HG03571 (cell line): ENCODE measurements at regions not wholly inside any gene's neighbourhood (a gene's known extent, or its start where the extent isn't known, plus 50 kb on each side); places are given as distances from the start of the nearest gene placed in this dataset.

Experiments used
- ATAC-seq: cut with Tn5 transposase; IDR thresholded peaks from one replicate; pipeline ENCODE4 v1.9.1; 2021; ENCODE audit not compliant: unreplicated experiment

DNA sequence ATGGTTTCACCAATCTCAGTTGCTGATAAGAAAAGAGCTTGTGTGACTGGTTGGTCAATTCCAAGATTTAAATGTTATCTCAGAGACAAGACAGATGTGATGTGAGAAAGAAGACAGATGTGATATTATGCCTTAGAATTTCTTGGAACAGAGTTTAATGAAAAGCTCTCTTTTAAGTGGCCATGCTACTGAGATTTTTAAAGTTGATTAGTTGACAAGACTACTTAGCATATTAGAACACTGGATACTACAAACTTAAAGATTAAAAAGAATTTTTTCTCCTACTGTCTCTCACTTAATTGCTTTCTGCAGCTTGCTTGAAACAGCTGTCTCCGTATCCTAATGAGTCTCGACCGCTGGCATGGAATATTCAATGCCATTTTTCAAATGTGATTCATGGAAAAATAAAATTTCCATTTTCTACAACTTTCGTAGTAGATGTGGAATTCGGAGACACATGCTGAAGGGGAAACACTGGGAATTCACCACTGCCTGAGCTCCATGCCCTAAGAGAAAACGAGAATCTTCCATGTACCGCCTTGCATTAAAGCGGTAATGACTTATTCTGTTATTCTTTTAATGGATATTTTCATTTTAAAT, 634.2 kb upstream of the SETBP1 start:
- no peak for ATAC-seq

DNA sequence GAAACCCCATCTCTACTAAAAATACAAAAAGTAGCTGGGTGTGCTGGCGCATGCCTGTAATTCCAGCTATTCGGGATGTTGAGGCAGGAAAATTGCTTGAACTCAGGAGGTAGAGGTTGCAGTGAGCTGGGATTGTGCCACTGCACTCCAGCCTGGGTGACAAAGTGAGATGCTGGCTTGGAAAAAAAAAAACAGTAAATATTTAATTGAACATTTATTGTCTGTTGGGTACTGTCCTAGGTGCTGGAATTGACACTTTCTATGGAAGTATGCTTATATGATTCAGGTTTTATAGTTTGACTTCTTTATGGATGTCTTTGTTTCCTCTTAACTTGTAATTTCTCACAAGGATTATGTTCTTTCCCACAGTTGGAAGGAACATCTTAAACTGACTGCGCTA, 633.1 kb upstream of the SETBP1 start:
- no peak for ATAC-seq

DNA sequence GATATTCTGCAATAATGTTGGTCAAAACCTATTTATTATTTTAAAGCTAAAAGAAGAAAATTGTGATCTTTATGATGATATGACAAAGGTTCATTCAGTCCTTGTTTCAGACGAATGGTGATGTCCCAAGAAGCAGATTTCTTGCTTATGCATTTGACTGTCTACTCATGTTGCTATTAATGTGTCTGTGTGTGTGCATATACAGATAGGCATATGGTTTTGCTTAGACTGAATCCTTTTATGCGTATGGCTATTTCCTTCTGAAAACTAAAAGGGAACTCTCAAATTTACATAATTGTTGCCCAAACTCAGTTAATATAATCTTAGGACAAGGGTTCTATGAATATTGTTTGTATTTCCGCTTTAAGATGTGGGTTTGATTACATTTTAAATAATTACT, 632.3 kb upstream of the SETBP1 start:
- no peak for ATAC-seq

DNA sequence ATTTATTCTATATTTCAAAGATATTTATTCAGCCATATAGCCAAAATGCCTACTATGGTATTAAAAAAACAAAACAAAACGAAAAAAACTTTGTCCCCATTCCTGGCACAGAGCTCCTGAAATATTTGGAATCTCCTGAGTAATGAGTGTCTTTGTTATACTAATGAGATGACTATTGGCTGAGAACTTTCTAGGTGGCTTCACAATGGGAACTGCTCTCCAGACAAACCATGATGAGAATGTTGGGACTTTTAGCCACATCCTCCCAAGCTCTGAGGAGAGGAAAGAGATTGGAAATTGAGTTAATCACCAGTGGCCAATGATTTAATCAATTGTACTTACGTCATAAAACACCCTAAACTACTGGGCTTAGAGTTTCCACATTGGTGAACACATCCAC, 631.8 kb upstream of the SETBP1 start:
- ATAC-seq: no peak

DNA sequence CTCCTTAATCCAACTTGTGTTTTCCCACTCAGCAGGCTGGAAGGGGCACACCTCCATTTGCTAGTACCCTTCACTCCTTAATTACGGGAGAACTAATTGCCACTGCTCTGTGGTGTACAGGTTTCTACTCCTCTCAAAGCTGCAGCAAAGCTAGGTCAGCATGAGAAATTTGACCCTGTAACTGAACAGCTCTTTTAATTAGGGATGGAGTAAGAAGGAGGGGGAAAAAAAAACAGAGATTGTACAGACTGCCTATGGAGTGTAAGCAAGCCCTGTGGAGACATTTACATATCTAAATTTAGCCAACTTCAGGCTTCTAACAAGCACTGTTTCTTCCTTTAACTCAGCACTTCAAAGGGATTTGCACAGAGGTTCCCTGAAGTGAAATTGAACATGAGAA, 629.7 kb upstream of the SETBP1 start:
- no peak for ATAC-seq

DNA sequence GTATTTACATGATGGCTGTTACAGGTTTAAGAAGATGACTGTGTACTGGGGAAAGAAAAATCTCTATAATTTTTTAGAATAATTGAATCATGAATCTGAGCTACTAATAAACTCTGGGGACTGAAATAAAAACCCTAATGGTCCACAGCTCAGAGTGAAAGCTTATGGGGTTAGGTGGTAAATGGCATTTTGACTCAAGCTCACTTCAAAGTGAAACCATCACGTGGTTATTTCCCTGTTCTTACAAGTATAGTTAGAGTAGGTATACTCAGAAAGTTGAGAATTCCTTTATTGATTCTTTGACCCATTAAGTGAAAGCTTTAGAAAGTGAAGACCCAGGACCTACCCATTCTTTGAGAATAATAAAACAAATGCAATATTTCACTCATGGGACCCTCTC, 626.2 kb upstream of the SETBP1 start:
- ATAC-seq: no peak

DNA sequence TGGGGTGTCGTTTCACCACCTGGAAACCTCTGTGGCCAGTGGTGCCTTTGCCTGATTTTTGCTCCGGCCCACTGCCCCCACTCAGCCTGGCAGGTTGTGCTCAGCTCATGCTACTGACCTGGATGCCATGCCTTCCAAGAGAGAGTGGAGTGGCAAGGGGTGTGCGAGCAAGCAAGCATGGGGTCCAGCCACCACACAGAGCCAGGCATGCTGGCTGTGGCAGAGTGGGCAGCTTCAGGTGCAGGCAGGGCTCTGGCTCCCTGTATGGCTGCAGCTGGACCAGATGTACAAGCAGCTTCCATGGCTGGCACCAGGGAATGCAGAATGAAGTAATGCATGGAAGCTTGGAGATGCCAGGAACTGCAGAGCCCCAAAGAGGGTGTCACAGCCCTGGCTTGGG, 620.5 kb upstream of the SETBP1 start:
- ATAC-seq: no peak

DNA sequence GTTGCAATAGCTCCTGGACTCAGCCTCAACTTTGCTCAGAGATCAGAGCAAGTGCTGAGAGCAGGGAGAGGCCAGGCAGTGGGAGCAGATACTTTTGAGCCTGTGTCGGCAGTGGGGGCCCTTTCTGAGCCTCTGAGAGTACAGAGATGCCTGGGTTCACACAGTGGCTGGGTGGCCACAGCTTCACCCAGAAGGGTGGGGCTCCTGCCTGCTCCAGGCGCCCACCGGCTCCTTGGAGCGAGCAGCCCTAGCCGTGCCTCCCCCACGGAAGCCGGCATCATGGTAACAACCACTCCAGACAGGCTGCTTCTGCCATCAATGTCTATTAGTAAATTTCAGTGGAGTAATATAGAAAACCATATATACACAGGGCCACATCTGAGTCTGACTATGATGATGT, 619.2 kb upstream of the SETBP1 start:
- ATAC-seq: no peak

DNA sequence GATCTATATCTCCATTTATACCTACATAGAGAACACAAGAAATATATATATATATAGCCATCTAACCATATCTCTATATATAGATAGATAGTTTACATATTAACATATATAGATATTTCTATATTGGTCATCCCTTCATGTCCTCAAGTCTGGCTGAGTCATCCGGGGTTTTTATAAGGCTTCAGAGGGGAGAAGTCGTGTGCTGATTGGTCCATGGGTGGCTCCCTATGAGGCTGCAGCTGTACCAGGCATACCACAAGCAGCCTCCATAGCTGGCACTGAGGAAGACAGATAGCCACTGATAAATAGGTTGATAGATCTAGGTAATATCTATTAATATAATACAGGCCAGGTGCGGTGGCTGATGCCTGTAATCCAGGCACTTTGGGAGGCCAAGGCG, 618.3 kb upstream of the SETBP1 start:
- no peak for ATAC-seq

DNA sequence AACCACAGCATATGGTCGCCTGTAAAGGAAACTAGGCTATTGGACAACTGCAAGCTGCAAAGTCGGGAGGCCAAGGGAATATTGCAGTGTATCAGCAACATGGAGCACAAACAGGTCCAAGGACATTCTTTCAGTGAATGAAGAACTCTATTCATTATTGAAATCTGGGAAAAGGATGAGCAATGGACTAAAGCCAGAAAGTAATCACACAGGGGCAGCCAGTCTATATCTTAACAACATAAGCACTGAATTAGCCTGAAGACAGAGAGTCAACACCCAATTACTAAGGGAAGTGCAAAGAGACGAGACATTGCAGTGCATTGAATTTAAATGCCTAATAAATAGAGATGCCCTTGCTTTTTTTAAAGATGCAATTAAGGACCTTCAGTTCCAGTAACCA, 615.5 kb upstream of the SETBP1 start:
- ATAC-seq: no peak

DNA sequence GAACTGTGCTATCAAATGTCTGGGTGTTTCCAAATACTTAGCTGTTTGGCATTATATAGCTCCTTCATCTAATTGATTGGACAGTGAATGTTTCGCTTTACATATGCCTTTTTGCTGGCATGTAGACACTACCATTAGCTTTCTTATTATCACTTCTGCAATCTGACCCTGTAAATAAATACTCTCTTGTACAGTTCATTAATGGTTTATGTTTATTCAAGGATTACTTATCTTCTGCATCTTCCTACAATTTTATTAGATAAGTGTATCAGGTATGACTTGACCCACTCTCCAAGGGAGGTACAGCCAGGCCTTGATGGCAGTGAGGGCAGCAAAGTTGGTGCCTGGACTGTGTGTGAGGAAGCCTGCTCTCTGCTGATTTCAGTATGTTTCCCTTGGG, 614.1 kb upstream of the SETBP1 start:
- no peak for ATAC-seq

DNA sequence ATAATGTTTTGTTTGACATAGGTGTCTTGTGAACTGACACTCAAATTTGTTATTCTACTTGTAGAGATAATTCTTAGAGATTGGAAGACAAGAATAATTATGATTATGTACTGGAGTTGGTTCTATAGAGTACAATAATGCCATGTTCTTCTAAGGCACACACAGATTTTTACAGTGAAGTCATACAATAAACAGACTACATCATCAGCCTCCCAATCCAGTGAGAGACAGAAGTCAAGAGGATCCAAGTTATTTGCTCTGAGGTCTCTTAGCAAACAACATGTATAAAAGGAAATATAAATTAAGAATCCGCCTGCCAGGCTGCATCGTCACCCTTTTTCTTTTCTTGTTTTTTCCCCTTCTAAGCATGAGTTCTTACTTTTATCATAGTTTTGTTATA, 613.5 kb upstream of the SETBP1 start:
- no peak for ATAC-seq

DNA sequence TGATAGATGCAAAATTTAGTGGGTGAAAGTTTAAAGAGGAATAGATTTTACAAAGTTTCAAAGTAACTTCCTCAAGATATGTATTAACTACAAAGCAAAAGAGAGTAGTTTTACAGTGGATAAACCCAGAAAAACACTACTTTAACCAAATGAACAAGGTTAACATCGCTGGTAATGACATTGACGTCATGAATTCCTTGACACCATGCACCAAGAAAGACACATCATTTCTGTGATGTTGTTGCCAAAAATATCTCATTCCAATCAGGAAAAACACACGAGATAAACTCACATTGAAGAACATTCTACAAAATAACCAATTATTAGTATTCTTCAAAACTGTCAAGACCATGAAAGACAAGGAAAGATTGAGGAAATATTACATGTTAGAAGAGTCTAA, 605.6 kb upstream of the SETBP1 start:
- no peak for ATAC-seq

DNA sequence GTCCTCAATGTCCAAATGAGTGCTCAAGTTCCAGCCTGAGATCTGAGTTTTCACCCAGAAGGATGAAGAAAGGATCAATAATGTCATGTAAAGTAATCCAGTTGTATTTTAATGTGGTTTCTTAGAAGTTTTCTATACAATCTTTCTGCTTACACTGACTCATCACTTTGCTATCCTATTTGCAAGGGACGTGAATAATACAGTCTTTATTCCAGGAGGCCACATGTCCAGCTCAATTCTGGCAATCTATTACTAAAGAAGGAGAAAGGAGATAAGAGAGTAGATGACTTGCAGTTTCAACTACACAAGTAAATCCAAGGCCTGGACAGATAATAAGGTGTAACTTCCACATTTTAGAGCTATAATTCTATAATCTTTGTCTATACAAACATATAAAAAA, 601.1 kb upstream of the SETBP1 start:
- ATAC-seq: no peak

DNA sequence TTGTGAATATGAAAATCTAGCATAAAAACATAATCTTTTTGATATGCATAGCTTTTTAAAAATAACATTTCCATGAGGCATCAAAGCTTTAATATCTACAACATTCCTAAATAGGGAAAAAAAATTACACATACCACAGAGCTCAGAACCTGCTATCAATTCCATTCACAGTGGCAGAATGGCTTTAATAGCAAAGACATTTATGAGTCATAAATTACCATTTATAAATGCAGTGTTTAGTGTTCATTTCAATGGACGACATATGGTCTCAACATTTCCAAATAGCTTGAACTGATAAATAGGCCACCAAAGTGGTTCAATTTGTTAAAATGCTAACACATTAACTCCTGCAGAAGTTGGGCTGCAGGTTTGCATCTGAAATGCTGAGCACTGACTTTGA, 600.6 kb upstream of the SETBP1 start:
- no peak for ATAC-seq

DNA sequence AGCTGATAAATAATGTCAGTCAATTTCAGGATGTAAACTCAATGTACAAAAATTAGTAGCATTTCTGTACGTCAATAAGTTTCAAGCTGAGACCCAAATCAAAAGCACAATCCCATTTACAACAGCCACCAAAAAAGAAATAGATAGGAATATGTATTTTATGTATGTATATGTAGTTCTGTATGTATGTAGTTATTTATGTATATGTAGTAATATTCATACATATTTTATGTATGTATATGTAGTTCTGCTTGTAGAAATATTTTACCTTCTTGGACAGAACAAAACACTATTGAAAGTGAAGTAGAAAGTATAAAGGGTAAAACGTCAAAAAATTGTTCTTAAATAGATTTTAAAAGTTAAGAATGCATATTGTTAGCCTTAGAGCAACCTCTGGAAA, 591.0 kb upstream of the SETBP1 start:
- no peak for ATAC-seq

DNA sequence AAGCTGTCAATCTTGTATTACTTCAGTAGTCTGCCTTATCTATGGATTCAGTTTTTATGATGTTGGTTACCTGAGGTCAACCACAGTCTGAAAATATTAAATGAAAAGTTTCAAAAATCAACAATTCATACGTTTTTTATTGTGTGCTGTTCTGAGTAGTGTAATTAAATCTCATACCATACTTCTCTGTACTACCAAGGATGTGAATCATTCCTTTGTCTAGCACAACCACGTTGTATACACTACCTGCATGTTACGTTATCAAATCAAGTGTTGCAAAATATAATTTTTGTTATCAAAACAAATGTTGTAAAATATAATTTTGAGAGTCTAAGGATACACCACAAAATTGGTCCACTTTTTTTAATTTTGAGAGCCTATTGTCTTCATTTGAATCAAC, 590.2 kb upstream of the SETBP1 start:
- no peak for ATAC-seq

DNA sequence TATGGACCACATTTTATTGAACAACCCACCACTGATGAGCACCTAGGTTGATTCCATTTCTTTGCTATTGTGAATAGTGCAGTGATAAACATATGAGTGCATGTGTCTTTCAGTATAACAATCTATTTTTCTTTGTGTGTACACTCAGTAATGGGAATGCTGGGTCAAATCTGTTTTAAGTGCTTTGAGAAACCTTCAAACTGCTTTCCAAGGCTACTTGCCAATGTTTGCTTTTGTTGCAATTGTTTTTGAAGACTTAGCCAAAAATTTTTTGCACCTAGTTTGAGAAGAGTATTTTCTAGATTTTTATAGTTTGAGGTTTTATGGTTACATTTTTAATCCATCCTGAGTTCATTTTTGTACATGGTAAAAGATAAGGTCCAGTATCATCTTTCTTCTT, 587.4 kb upstream of the SETBP1 start:
- no peak for ATAC-seq

DNA sequence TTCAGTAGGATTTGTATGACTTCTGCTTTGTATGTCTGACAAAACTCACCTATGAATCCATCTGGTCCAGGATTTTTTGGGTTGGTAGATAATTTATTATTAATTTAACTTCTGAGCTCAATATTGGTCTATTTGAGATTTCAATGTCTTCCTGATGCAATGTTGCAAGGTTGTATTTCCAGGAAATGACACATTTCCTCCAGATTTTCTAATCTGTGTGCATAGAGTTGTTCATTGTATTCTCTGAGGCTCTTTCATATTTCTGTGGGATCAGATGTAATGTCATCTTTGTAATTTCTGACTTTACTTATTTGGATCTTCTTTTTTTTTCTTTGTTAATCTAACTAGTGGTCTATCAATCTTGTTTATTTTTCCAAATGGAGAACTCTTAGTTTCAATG, 584.7 kb upstream of the SETBP1 start:
- no peak for ATAC-seq

DNA sequence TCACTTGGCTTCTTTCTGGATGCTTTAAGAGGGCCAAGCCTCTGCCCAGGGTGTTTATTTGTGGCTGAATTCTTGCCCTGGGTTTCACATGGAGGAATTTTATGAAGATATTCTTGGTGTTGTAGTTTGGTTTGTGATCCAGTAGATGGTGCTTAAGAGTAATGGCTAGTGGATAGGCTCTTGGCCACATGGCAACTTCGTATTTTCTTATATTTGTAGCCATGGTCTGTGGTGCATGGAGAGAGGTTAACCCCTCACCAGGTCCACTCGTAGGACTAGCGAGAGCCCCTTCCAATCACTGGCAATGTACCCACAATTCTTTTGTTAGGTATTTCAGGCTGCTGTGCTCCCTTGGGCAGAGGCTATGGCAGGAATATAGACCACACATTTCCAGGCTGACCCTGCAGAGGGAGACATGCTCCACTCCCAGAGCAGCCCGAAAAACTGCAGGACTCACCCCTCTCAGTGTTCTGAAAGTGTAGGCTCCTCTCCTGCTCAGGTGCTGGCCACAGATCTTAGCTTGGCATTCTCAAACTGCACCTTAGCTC, 582.1 kb upstream of the SETBP1 start:
- no peak for ATAC-seq

DNA sequence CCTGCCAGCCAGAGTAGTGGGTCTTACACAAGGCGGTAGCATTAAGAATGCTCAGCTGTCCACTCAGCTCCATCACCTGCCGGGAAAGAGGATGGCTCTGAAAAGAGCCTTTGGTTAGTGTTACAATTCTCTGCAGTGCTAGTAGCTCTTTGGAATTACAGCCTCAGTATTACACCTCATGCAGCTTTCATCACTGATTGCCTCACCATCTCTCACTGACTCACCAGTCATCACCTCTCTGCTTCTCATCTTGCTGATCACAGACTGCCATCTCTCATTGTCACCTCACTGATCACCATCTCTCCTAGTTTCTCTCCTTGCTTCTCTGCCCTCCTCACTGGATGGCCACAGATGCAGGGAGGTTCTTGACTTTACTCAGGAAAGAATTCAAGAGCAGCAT, 573.5 kb upstream of the SETBP1 start:
- ATAC-seq: no peak

DNA sequence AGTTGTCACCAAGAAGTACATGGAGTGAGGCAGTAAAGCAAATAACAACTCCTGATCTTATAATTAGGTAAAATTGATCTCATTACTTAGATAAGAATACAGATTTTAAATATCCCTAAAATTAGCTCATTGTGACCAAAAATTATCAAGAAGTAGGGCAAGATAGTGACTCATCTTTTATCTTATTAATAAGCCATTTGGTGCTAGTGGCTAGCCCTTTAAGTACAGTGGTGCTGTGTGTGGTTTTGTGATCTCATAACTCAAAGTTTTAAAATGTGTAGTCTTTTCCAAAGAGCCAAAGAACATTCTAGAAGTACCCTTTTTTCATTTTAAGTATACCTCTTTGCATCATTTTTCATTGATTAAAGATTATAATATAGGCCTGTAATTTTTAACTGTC, 569.4 kb upstream of the SETBP1 start:
- no peak for ATAC-seq

DNA sequence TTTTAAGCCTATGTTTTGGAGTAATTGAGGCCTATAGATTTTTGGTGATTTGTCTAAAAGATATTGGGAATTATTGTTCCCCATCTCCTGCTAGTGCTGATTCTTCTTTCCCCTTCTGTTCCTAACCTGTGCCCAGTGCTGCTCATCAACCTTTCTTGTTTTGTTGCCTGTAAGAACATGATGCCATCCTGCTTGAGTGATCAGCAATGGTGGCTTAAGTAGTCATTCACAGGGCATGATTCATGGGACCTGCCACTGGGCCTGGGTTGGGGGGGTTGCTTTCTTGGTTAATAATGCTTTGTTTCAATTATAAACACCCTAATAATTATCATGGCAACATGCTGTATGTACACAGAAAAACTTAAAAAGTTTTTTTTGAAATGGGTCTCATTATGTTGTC, 562.9 kb upstream of the SETBP1 start:
- no peak for ATAC-seq

DNA sequence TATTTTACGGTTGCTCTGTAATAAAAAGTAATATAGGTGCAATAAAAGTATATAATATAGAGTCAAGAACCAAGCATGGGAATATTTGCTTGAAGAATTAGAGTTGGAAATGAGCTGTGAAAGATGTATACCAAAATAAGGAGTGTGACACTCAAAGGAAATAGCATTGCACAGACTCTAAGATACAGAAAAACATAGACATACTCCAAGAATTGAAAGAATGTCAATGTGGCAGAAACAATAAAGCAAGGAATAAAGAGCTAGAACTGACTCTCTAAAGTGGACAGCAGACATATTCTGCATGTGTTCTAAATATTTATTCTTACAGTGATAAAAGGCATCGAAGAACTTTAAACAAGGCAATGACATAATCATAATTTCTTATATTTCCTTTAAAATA, 561.1 kb upstream of the SETBP1 start:
- ATAC-seq: no peak
